Endothelial cell of umbilical vein (primary cell): ENCODE measurements at regions not wholly inside any gene's neighbourhood (a gene's known extent, or its start where the extent isn't known, plus 50 kb on each side); places are given as distances from the start of the nearest gene placed in this dataset.

Experiments used
- BruUV-seq: library from RNA; stranded (reverse); fragments of 400-500 nt; replicated peaks from 2 replicates; lab custom pipeline; 2021; lab: Mats Ljungman, UMichigan
- CTCF ChIA-PET: fragments of 300-600, 350-600 bp; sonication (Branson Sonifier 250); formaldehyde crosslinking; loops from one replicate; lab custom pipeline; 2021; ENCODE audit warnings: antibody characterized with exemption, inconsistent platforms; lab: Charles Lee
- POLR2A ChIA-PET: fragments of 300-600, 350-600 bp; sonication (Branson Sonifier 250); formaldehyde crosslinking; loops from one replicate; lab custom pipeline; 2021; ENCODE audit warnings: antibody characterized with exemption, inconsistent platforms; lab: Charles Lee
- DNase-seq: peaks from one replicate; pipeline ENCODE4 v3.0.0-alpha.2; 2011; ENCODE audit warnings: low read depth, low spot score
- FAIRE-seq: peaks from 2 replicates; lab custom pipeline; 2011; peaks lifted over from hg19 to GRCh38; lab: Jason Lieb, UNC
- H2AFZ ChIP-seq: 2 replicates; pipeline ENCODE4 v1.6.0; 2012; ENCODE audit warnings: low read depth, low read length, control low read depth, inconsistent platforms
- H3K27ac ChIP-seq: 2 replicates; pipeline ENCODE4 v1.5.1; 2011; ENCODE audit warnings: low read depth, mild to moderate bottlenecking, control low read depth, low read length, moderate library complexity; ENCODE audit not compliant: insufficient read depth
- H3K27me3 ChIP-seq, 2 experiments: 2 replicates each; pipeline versions ENCODE4 v1.6.0 to v1.6.1; 2011; ENCODE audit warnings: low read length in 2 of 2, mixed read lengths in 1 of 2; ENCODE audit not compliant: control insufficient read depth in 2 of 2, insufficient read depth in 2 of 2
- H3K36me3 ChIP-seq, 2 experiments: 2 replicates in 1 of 2; 3 replicates in 1 of 2; pipeline ENCODE4 v1.5.1; 2011; ENCODE audit warnings: low read length in 2 of 2, mild to moderate bottlenecking in 1 of 2, moderate library complexity in 1 of 2; ENCODE audit not compliant: control insufficient read depth in 2 of 2, insufficient read depth in 2 of 2; ENCODE audit errors: extremely low read depth in 1 of 2
- H3K4me1 ChIP-seq: 3 replicates; pipeline ENCODE4 v1.5.1; 2011; ENCODE audit warnings: mild to moderate bottlenecking, low read length; ENCODE audit not compliant: control insufficient read depth, insufficient read depth; ENCODE audit errors: extremely low read depth
- H3K4me2 ChIP-seq: 2 replicates; pipeline ENCODE4 v1.6.1; 2011; ENCODE audit warnings: low read length, control low read depth, mixed read lengths; ENCODE audit not compliant: insufficient read depth
- H3K4me3 ChIP-seq, 3 experiments: fragments of 200-600 bp in 1 of 3; sonication (generic), shearing (Covaris generic) in 1 of 3; replicated peaks in 1 of 3; 2 replicates each; pipeline ENCODE4 v1.5.1; 2011 to 2016; ENCODE audit warnings: control low read depth in 3 of 3, low read length in 3 of 3, mild to moderate bottlenecking in 2 of 3, inconsistent platforms in 1 of 3, low read depth in 1 of 3, moderate library complexity in 1 of 3; ENCODE audit not compliant: insufficient read depth in 1 of 3
- H3K79me2 ChIP-seq: 2 replicates; pipeline ENCODE4 v1.6.0; 2012; ENCODE audit warnings: low read length, inconsistent platforms; ENCODE audit not compliant: control insufficient read depth, insufficient read depth
- H3K9ac ChIP-seq: replicated peaks from 2 replicates; pipeline ENCODE3; 2011; ENCODE audit warnings: low read length, control low read depth; ENCODE audit not compliant: insufficient read depth; ENCODE audit errors: extremely low read depth
- H3K9me1 ChIP-seq: replicated peaks from 3 replicates; pipeline ENCODE4 v1.6.0; 2011; ENCODE audit warnings: mild to moderate bottlenecking, low read length; ENCODE audit not compliant: control insufficient read depth, insufficient read depth; ENCODE audit errors: extremely low read depth
- H3K9me3 ChIP-seq: replicated peaks from 2 replicates; pipeline ENCODE4 v1.5.1; 2012; ENCODE audit warnings: low read length, inconsistent platforms; ENCODE audit not compliant: control insufficient read depth, insufficient read depth
- H4K20me1 ChIP-seq: replicated peaks from 2 replicates; pipeline ENCODE3; 2011; ENCODE audit warnings: mild to moderate bottlenecking, low read length; ENCODE audit not compliant: control insufficient read depth, insufficient read depth; ENCODE audit errors: extremely low read depth
- CTCF ChIP-seq, 2 donors: IDR thresholded peaks; 1 replicate in 1 of 2; 2 replicates in 1 of 2; pipeline ENCODE4 v1.5.1; 2011; ENCODE audit warnings: low read length in 2 of 2, mild to moderate bottlenecking in 2 of 2, moderate library complexity in 2 of 2, control low read depth in 1 of 2, inconsistent platforms in 1 of 2, low read depth in 1 of 2; ENCODE audit not compliant: insufficient read depth in 1 of 2; ENCODE audit errors: extremely low read depth in 1 of 2
- EZH2 ChIP-seq: IDR thresholded peaks from 2 replicates; pipeline ENCODE4 v1.6.1; 2012; ENCODE audit warnings: borderline replicate concordance, low read depth, mild to moderate bottlenecking, moderate library complexity, low read length, inconsistent platforms; ENCODE audit not compliant: severe bottlenecking
- FOS ChIP-seq: IDR thresholded peaks from 2 replicates; pipeline ENCODE4 v1.6.1; 2011; ENCODE audit warnings: mild to moderate bottlenecking, low read length, moderate library complexity, borderline replicate concordance; ENCODE audit not compliant: insufficient read depth
- GATA2 ChIP-seq: IDR thresholded peaks from 2 replicates; pipeline ENCODE4 v1.7.0; 2011; ENCODE audit warnings: low read depth, mild to moderate bottlenecking, moderate library complexity, mixed read lengths, low read length; ENCODE audit not compliant: insufficient read length, insufficient read depth
- JUN ChIP-seq: IDR thresholded peaks from 2 replicates; pipeline ENCODE4 v1.6.1; 2011; ENCODE audit warnings: borderline replicate concordance, low read depth; ENCODE audit not compliant: insufficient read length, insufficient read depth
- MYC ChIP-seq: IDR thresholded peaks from one replicate; pipeline ENCODE4 v1.6.1; 2011; ENCODE audit warnings: mild to moderate bottlenecking, low read depth, low read length
- POLR2A ChIP-seq: IDR thresholded peaks from 2 replicates; pipeline ENCODE4 v1.6.1; 2012; ENCODE audit warnings: low read depth, mild to moderate bottlenecking, control low read depth, low read length
- POLR2AphosphoS5 ChIP-seq: IDR thresholded peaks from 2 replicates; pipeline ENCODE4 v1.6.1; 2012; ENCODE audit warnings: low read depth, mild to moderate bottlenecking, control low read depth, low read length, moderate library complexity; ENCODE audit not compliant: insufficient read depth
- dilution Hi-C: fragments of 300-500 bp; cut with MboI; formaldehyde crosslinking; loops from one replicate; pipeline ENCODE4 v1.15.0; 2019; ENCODE audit warnings: low sequenced_read_pairs; ENCODE audit not compliant: extremely low pct_ligation_motif_present
- intact Hi-C: fragments of 100-400 bp; cut with micrococcal nuclease; formaldehyde crosslinking; loops from one replicate; pipeline ENCODE4 v1.10.0; 2022
- TF ChIP-seq, protein P1 (sequence below): IDR thresholded peaks from 2 replicates; pipeline ENCODE4 v1.6.1; 2011; ENCODE audit not compliant: insufficient read depth, insufficient read length

- no peak for TF ChIP-seq POLR2AphosphoS5
- no peak for TF ChIP-seq EZH2
- no peak for TF ChIP-seq JUN
- no peak for TF ChIP-seq CTCF (IDR thresholded peaks at IDR 0.05; ENCODE audit: extremely low read depth in 1 of 2, insufficient read depth in 1 of 2, low read depth in 1 of 2, low read length in 2 of 2)
- TF ChIP-seq MYC, result no peak
- TF ChIP-seq GATA2, result no peak
- TF ChIP-seq, protein P1, sequence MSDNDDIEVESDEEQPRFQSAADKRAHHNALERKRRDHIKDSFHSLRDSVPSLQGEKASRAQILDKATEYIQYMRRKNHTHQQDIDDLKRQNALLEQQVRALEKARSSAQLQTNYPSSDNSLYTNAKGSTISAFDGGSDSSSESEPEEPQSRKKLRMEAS, result no peak
- no peak for TF ChIP-seq FOS
- TF ChIP-seq POLR2A, result no peak
- POLR2A ChIA-PET, result no interaction called here
Measured at GRCh38 chr1:214824763-214825162, 221.8 kb downstream of the CENPF start.

More at GRCh38 chr1:214824763-214825162, 221.8 kb downstream of the CENPF start:
- no peak overlapping the region for H3K4me3 ChIP-seq
- no peaks in the 10 kb centered on the region for H3K36me3 ChIP-seq
- H2AFZ ChIP-seq, result no peak overlapping the region
- no peaks in the 10 kb centered on the region for H3K27me3 ChIP-seq
- no TSS peak for BruUV-seq
- dilution Hi-C loops (no loop called here), intact Hi-C loops (no loop called here)
- no peaks in the 10 kb centered on the region for H3K9me1 ChIP-seq
- CTCF ChIA-PET, result no interaction called here
- no peaks in the 10 kb centered on the region for H3K9me3 ChIP-seq
- no peak overlapping the region for H3K4me2 ChIP-seq
- H4K20me1 ChIP-seq, result no peaks in the 10 kb centered on the region
- FAIRE-seq, result no peak
- no peaks in the 10 kb centered on the region for H3K79me2 ChIP-seq
- no peak overlapping the region for H3K27ac ChIP-seq
- H3K9ac ChIP-seq, result no peak overlapping the region
- peak; percentile 12 for DNase-seq
- H3K4me1 ChIP-seq, result no peaks in the 10 kb centered on the region
